Neural progenitor cell (in vitro differentiated cells): ENCODE measurements at regions not wholly inside any gene's neighbourhood (a gene's known extent, or its start where the extent isn't known, plus 50 kb on each side); places are given as distances from the start of the nearest gene placed in this dataset.

ENCODE experiments used
- CTCF ChIP-seq: fragments of 200-600 bp; sonication (generic); IDR thresholded peaks from 2 replicates; pipeline ENCODE4 v1.5.1; 2017; ENCODE audit warnings: antibody characterized with exemption, mild to moderate bottlenecking
- EZH2 ChIP-seq: fragments of 200-600 bp; sonication (generic); IDR thresholded peaks from 2 replicates; pipeline ENCODE4 v1.6.1; 2017; ENCODE audit warnings: antibody characterized with exemption, mild to moderate bottlenecking, moderate library complexity

- TF ChIP-seq CTCF, result no peak
- TF ChIP-seq EZH2, result no peak
Observed at GRCh38 chr3:164192974-164193373, 885.3 kb downstream of the SI start.
